SK-N-MC (cell line): ENCODE measurements at regions not wholly inside any gene's neighbourhood (a gene's known extent, or its start where the extent isn't known, plus 50 kb on each side); places are given as distances from the start of the nearest gene placed in this dataset.

Experiments used
- EZH2 ChIP-seq: fragments of 200-600 bp; sonication (generic); IDR thresholded peaks from one replicate; pipeline ENCODE4 v1.6.1; 2017; ENCODE audit warnings: antibody characterized with exemption
- FOXP2 ChIP-seq: optimal IDR thresholded peaks from 2 replicates; pipeline ENCODE3; 2011; ENCODE audit warnings: mild to moderate bottlenecking, moderate library complexity; ENCODE audit not compliant: insufficient read depth; ENCODE audit errors: extremely low read length, control extremely low read depth
- POLR2AphosphoS5 ChIP-seq: IDR thresholded peaks from 2 replicates; pipeline ENCODE4 v1.6.1; 2012; ENCODE audit warnings: mild to moderate bottlenecking, low read depth, low read length, borderline replicate concordance

- TF ChIP-seq EZH2: no peak
- no peak for TF ChIP-seq POLR2AphosphoS5
- TF ChIP-seq FOXP2: no peak
Observed at GRCh38 chr1:47650205-47650604, 212.4 kb downstream of the FOXD2 start.
